B cell (primary cell): ENCODE measurements at regions not wholly inside any gene's neighbourhood (a gene's known extent, or its start where the extent isn't known, plus 50 kb on each side); places are given as distances from the start of the nearest gene placed in this dataset.
"Not testable (repeated sequence)": the region's sequence is repeated elsewhere in the genome, so short reads cannot be mapped to it uniquely, and the experiment has no call there.

Experiments
- ATAC-seq: fragments of 200-7000 bp; cut with Tn5 transposase; one replicate; pipeline ENCODE4 v1.10.0; 2021; ENCODE audit warnings: low read depth, mild to moderate bottlenecking, moderate number of reproducible peaks, moderate library complexity
- CTCF ChIA-PET: fragments of 350-600 bp; sonication (Branson Sonifier 250); formaldehyde crosslinking; loops from one replicate; lab custom pipeline; 2021; ENCODE audit warnings: antibody characterized with exemption, inconsistent platforms; lab: Charles Lee
- POLR2A ChIA-PET: fragments of 350-600 bp; sonication (Branson Sonifier 250); formaldehyde crosslinking; loops from one replicate; lab custom pipeline; 2021; ENCODE audit warnings: antibody characterized with exemption; lab: Charles Lee
- DNase-seq: peaks from one replicate; pipeline ENCODE4 v3.0.0; 2013
- H2AFZ ChIP-seq: 2 replicates; pipeline ENCODE4 v1.6.1; 2012; ENCODE audit warnings: mild to moderate bottlenecking, low read depth, low read length; ENCODE audit not compliant: insufficient read depth, poor library complexity, severe bottlenecking
- H3K27ac ChIP-seq, 2 donors: 1 replicate in 1 of 2; 2 replicates in 1 of 2; pipeline ENCODE4 v1.5.1; 2012 to 2013; ENCODE audit warnings: low read length in 2 of 2, mild to moderate bottlenecking in 2 of 2, moderate library complexity in 1 of 2
- H3K27me3 ChIP-seq, 4 experiments: fragments of 200-600 bp in 1 of 4; sonication (generic) in 1 of 4; replicated peaks in 1 of 4; 1 replicate in 2 of 4; 2 replicates in 2 of 4; pipeline versions ENCODE4 v1.6.1 to v1.7.0; 2013 to 2016; ENCODE audit warnings: low read length in 3 of 4, mild to moderate bottlenecking in 2 of 4, mixed read lengths in 1 of 4, moderate library complexity in 1 of 4; ENCODE audit not compliant: insufficient read depth in 4 of 4, control insufficient read depth in 3 of 4; ENCODE audit errors: control extremely low read depth in 1 of 4
- H3K36me3 ChIP-seq, 2 experiments: replicated peaks in 1 of 2; 1 replicate in 1 of 2; 2 replicates in 1 of 2; pipeline versions ENCODE4 v1.6.1 to v1.7.1; 2013; ENCODE audit warnings: low read length in 1 of 2; ENCODE audit not compliant: insufficient read depth in 2 of 2, control insufficient read depth in 1 of 2; ENCODE audit errors: control extremely low read depth in 1 of 2, extremely low read depth in 1 of 2
- H3K4me1 ChIP-seq, 2 donors: fragments of 200-600 bp in 1 of 2; sonication (generic) in 1 of 2; 1 replicate in 1 of 2; 2 replicates in 1 of 2; pipeline versions ENCODE4 v1.5.1 to v1.6.1; 2013 to 2017; ENCODE audit warnings: low read length in 2 of 2; ENCODE audit not compliant: control insufficient read depth in 2 of 2, insufficient read depth in 2 of 2
- H3K4me2 ChIP-seq: replicated peaks from 2 replicates; pipeline ENCODE3; 2012; ENCODE audit warnings: mild to moderate bottlenecking, low read depth, low read length; ENCODE audit not compliant: poor library complexity, severe bottlenecking
- H3K4me3 ChIP-seq, 5 experiments: fragments of 200-600 bp in 1 of 5; sonication (generic) in 1 of 5; 1 replicate in 3 of 5; 2 replicates in 2 of 5; pipeline versions ENCODE4 v1.5.1 to v1.7.0; 2011 to 2016; ENCODE audit warnings: low read length in 4 of 5, mild to moderate bottlenecking in 4 of 5, low read depth in 2 of 5, control low read depth in 1 of 5, moderate library complexity in 1 of 5; ENCODE audit not compliant: insufficient read depth in 1 of 5; ENCODE audit errors: control extremely low read depth in 1 of 5, extremely low read depth in 1 of 5
- H3K79me2 ChIP-seq: fragments of 200-600 bp; sonication (generic); one replicate; pipeline ENCODE4 v1.6.0; 2016; ENCODE audit warnings: low read length; ENCODE audit not compliant: control insufficient read depth, insufficient read depth
- H3K9ac ChIP-seq: fragments of 200-600 bp; sonication (generic); 2 replicates; pipeline ENCODE4 v1.6.1; 2017; ENCODE audit warnings: mild to moderate bottlenecking, low read length, moderate library complexity
- H3K9me3 ChIP-seq, 3 donors: one replicate each; pipeline versions ENCODE4 v1.6.1 to v1.7.1; 2013; ENCODE audit warnings: low read length in 2 of 3; ENCODE audit not compliant: control insufficient read depth in 2 of 3, insufficient read depth in 1 of 3; ENCODE audit errors: control extremely low read depth in 1 of 3
- H4K20me1 ChIP-seq: 2 replicates; pipeline ENCODE4 v1.6.0; 2012; ENCODE audit warnings: mild to moderate bottlenecking, low read length; ENCODE audit not compliant: insufficient read depth, control insufficient read depth, poor library complexity, severe bottlenecking
- H3K27ac Mint-ChIP-seq: one replicate; pipeline ENCODE4 v1.8.0; 2021; ENCODE audit warnings: mixed read lengths
- H3K27me3 Mint-ChIP-seq: one replicate; pipeline ENCODE4 v1.8.0; 2021; ENCODE audit warnings: mixed read lengths
- H3K4me1 Mint-ChIP-seq: one replicate; pipeline ENCODE4 v1.8.0; 2021; ENCODE audit warnings: mixed read lengths
- H3K4me3 Mint-ChIP-seq: one replicate; pipeline ENCODE4 v1.8.0; 2021; ENCODE audit warnings: mixed read lengths
- H3K9me3 Mint-ChIP-seq: one replicate; pipeline ENCODE4 v1.8.0; 2022; ENCODE audit warnings: mixed read lengths; ENCODE audit not compliant: insufficient read depth
- CTCF ChIP-seq: fragments of 200-600 bp; IDR thresholded peaks from one replicate; pipeline ENCODE4 v1.8.0; 2022; ENCODE audit warnings: antibody characterized with exemption, mild to moderate bottlenecking
- EZH2 ChIP-seq: IDR thresholded peaks from 2 replicates; pipeline ENCODE4 v1.6.1; 2012; ENCODE audit warnings: borderline replicate concordance, low read depth, mild to moderate bottlenecking, moderate library complexity, low read length; ENCODE audit not compliant: insufficient read depth, poor library complexity, severe bottlenecking
- WGBS: methylation state at CpG from one replicate; pipeline ENCODE4 v1.1.5; 2013; ENCODE audit warnings: missing lambda C conversion rate; ENCODE audit not compliant: insufficient coverage; 5-methylcytosine and 5-hydroxymethylcytosine counted together
- intact Hi-C: fragments of 100-400 bp; cut with micrococcal nuclease; formaldehyde crosslinking; loops from one replicate; pipeline ENCODE4 v1.10.0; 2022

DNA sequence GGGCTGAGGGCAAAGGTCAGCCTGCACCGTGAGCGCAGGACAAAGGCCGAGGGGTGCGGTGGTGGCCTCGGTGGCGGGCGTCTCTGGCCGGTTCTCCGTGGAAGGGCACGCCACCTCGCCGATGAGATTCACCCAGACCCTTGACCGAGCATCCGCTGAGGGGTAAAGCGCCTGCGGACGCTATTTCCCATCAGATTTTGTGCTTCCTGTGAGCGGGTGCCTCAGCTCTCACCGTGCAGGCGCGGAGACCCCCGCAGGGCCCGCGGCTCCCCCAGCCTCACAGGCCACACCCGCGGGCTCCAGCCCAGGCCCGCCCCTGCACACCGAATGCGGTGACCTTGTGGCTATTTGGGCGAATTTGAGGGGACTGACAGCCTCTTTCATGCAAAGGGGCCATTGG lies 348.0 kb downstream of the TEX29 start:
- no peaks in the 10 kb centered on the region for H3K4me1 ChIP-seq
- no peak overlapping the region for H3K4me3 ChIP-seq
- DNase-seq, result no peak
- Mint-ChIP-seq H3K27me3 (no peaks in the 10 kb centered on the region), H3K27ac (no peak overlapping the region), H3K4me1 (no peaks in the 10 kb centered on the region), H3K9me3 (no peaks in the 10 kb centered on the region), H3K4me3 (no peak overlapping the region)
- no peaks in the 10 kb centered on the region for H3K36me3 ChIP-seq
- no peak overlapping the region for H3K27ac ChIP-seq
- H3K9ac ChIP-seq, result no peak overlapping the region
- H3K79me2 ChIP-seq, result no peaks in the 10 kb centered on the region
- ChIA-PET CTCF (no interaction called here), POLR2A (no interaction called here)
- WGBS, result 97% methylated on average over 30 of the region's 30 CpGs
- TF ChIP-seq EZH2, result no peak
- no peak for TF ChIP-seq CTCF
- H2AFZ ChIP-seq, result no peak overlapping the region
- H3K9me3 ChIP-seq, result peaks cover 0 to 4% (median 0%) of the 10 kb centered on the region in 3 donors
- H3K4me2 ChIP-seq, result no peak overlapping the region
- no peaks in the 10 kb centered on the region for H3K27me3 ChIP-seq
- no peak for ATAC-seq
- intact Hi-C loops, result no loop called here
- no peaks in the 10 kb centered on the region for H4K20me1 ChIP-seq

DNA sequence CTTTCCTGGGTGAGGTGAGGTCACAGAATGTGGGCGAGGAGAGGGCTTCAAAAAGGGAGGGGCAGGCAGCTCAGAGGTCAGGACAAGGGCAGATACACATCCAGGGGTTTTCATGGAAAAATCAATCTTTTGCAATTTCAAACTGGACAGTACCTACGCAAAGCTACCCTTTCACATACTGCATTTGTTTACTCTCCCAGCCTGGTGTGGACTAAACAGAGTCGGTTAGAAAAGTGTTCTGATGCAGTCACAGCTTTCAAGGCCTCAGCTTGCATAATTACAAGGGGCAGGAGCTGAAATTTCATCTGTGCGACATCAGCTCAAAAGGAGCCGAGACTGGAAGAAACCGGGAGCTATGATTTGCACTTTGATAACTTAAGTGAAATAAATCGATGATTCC lies 351.8 kb downstream of the TEX29 start:
- H3K27me3 ChIP-seq, DNase-seq, H3K27ac Mint-ChIP-seq, POLR2A ChIA-PET, CTCF ChIA-PET, H3K27me3 Mint-ChIP-seq, H3K36me3 ChIP-seq, H3K4me1 ChIP-seq, intact Hi-C loops, H3K4me1 Mint-ChIP-seq, H3K79me2 ChIP-seq, H3K4me3 ChIP-seq, H3K9me3 ChIP-seq, H3K4me3 Mint-ChIP-seq, H3K27ac ChIP-seq, H3K9me3 Mint-ChIP-seq, H2AFZ ChIP-seq, H3K9ac ChIP-seq, H4K20me1 ChIP-seq, ATAC-seq, H3K4me2 ChIP-seq: not testable (repeated sequence)
- no CpG with 5 or more reads among the region's 7 CpGs for WGBS

DNA sequence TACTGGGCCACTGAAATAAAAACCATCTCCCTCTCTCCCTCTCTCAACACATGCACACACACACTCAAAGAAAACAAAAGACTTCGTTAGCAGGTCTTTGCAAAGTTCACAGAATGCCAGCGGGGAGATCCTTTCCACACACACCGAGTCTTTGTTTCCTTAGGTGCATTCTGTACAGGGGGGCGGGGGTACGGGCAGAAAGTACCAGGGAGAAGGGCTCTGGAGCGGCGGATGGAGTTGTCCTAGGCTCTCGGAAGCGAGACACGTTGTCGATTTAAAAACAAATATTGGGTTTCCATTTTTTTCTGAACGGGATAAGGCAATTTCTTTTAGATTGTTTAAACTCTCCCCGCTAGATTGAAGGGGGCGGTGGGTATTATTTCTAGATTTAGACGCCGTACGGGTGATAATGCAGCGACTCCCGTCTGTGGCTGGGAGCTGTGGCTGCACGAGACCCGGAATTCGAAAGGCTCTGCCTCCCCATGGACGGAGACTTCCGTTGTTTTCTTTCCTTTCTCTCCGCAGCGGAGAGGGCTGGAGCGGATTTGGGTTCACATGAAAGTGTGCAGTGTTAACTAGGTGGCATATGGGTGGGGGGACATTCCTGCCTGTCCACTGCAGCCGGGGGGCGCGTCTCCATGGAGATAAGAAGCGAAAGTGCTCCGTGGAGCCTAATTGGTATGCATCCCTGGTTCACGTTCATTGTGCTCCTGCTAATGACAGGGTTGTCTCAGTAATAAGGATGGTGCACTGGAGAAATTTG lies 357.9 kb downstream of the TEX29 start:
- H3K4me2 ChIP-seq, H3K4me3 Mint-ChIP-seq, H3K27me3 Mint-ChIP-seq, H3K27ac ChIP-seq, POLR2A ChIA-PET, H3K9me3 Mint-ChIP-seq, H3K4me1 Mint-ChIP-seq, H3K9me3 ChIP-seq, H2AFZ ChIP-seq, H3K79me2 ChIP-seq, H3K36me3 ChIP-seq, H3K4me1 ChIP-seq, H3K4me3 ChIP-seq, CTCF ChIA-PET, DNase-seq, intact Hi-C loops, ATAC-seq, H4K20me1 ChIP-seq, H3K9ac ChIP-seq, H3K27me3 ChIP-seq, H3K27ac Mint-ChIP-seq: not testable (repeated sequence)
- WGBS, result no CpG with 5 or more reads among the region's 33 CpGs
